HG03135 (cell line): ENCODE measurements at regions not wholly inside any gene's neighbourhood (a gene's known extent, or its start where the extent isn't known, plus 50 kb on each side); places are given as distances from the start of the nearest gene placed in this dataset.

Experiments
- ATAC-seq: cut with Tn5 transposase; IDR thresholded peaks from one replicate; pipeline ENCODE4 v1.9.1; 2021; ENCODE audit warnings: mild to moderate bottlenecking, moderate library complexity; ENCODE audit not compliant: unreplicated experiment

DNA sequence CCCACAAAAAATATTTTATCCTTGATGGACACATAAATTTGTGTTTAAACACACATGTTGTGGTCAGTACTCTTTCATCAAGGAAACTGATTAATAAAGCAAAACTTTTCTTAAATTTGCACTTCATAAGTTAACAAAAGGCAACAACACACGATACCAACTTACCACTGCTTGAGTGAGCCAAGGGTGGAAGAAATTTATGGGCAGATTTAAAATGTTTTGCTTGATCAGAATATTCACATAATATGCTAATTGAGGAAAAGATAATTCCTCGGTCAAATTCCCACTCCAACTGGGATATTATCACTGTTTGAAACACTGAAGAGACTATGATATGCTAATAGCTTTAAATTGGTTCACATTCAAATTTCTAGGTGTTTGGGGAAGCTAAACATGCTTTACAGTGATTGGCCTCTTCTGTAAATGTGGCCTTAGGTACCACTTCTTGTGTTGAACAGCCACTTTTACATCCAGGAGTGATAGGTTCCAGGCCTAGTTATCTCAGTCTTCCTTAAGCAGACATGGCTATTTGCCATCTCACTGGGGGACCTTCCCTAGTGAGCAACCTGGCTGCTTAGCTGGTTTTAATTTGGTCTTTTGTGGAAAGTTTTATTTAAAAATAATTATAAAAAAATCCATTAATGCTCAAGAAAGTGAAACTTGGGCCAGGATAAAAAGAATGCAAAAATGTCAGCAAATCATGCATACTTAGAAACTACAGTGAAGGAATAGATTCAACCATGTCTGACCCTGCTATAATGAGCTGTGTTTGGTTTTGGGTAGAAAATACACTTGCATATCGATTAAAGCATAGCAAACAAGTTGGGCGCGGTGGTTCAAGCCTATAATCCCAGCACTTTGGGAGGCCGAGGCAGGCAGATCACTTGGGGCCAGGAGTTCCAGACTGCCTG lies 221.2 kb upstream of the MAP3K7 start:
- ATAC-seq, result no peak

DNA sequence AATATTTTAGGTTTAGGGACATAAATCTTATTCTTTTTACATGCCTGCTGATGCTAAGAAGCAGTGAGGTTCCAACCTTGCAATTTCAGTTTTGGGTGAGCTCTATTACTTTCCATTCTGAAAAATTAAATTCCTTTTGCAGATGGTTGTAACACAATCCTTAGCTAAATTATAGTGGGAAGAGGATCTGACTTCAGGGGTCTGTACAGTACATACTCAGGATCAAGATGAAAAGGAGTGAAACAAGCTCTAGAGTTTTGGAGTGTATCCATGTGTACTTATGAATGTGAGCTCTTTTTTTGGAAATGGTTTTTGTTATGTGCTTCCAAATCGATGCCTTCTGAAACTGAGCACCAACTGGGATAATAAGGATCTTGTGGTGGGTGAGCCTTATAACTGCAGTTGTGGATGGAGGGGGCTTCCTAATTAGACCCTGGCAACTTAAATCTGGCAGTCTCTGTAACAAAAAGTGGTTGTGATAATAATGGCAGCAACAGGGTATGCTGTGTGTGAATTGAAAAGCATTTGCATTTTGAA lies 218.8 kb upstream of the MAP3K7 start:
- no peak for ATAC-seq

- no peak for ATAC-seq
Measured at GRCh38 chr6:90803956-90804355, 217.1 kb upstream of the MAP3K7 start.

GRCh38 chr6:90795078-90795477 lies 208.2 kb upstream of the MAP3K7 start:
- ATAC-seq, result no peak

DNA sequence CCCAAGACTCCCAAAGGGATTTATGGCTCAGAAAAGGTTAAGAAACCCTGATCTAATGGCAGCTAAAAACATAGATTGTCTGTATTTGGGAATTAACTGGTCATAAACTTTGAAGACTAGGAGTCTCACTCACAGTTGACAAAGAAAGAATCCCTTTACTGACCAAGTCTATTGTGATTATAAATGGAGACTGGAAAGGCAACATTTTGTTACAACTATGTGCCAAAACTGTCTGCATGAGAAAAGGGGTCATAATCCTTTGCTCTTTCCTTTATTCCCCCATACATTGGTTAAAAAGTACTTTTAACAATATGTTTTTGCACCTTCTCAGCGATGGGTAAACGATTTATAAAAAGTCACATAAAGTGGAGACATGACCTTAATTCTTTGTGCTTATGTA lies 206.9 kb upstream of the MAP3K7 start:
- no peak for ATAC-seq

DNA sequence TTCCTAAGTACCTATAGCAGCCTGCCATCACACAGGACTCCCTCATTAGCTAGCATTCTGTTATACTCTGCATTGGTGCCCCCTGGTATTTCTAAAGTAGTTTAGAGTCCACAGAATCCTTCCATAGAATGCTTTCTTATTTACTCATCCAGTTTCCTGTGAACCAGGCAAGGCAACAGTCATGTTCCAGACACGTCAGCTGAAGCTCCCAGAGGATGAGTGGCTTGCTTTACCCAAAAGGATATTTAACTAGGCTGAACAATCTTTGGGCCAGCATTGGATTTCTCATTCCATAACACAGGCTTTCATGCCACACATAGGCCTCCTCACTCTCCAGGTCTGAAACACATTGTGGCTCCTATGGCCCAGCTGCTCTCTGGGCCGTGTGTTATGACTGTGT lies 203.8 kb upstream of the MAP3K7 start:
- no peak for ATAC-seq

- ATAC-seq, result no peak
Measured at GRCh38 chr6:90790058-90790457, 203.2 kb upstream of the MAP3K7 start.

DNA sequence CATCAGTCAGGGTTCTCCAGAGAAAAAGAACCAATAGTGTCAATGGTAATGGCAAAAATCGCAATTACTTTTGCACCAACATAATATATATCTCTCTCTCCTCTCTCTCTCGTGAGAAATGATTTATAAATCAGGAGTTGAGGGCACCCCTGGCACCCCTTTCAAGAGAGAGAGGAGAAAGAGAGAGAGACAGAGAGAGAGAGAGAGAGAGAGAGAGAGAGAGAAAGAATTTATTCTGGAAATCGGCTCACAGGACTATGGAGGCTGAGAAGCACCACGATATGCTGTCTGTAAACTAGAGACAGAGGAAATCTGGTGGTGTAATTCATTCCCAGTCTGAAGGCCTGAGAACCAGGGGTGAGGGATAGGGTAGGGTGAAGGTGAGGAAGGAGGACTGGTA lies 201.9 kb upstream of the MAP3K7 start:
- ATAC-seq, result no peak

GRCh38 chr6:90787446-90787845 lies 200.6 kb upstream of the MAP3K7 start:
- no peak for ATAC-seq

- ATAC-seq, result no peak
Measured at GRCh38 chr6:90780778-90781177, 193.9 kb upstream of the MAP3K7 start.

DNA sequence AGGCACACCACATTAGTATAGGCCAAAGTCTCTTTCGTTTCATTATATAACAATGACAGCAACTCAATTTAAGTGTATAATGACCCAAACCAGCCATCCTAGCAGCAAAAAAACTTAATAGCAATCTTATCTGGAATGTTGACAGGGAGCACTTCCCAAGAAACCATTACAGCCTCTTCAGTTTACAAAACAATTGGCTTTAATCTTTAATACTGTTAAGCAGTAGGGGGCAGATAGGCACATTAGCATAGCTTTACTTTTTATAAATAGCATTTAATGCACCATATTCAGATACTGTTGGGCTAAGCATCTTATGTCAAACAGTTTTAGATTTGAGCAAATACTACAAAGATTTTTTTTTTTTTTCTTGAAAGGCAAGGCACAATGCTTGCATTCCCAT lies 193.3 kb upstream of the MAP3K7 start:
- no peak for ATAC-seq

- no peak for ATAC-seq
Measured at GRCh38 chr6:90778417-90779203, 191.7 kb upstream of the MAP3K7 start.

- ATAC-seq, result no peak
Measured at GRCh38 chr6:90770778-90771177, 183.9 kb upstream of the MAP3K7 start.

- no peak for ATAC-seq
Measured at GRCh38 chr6:90765895-90766294, 179.0 kb upstream of the MAP3K7 start.

DNA sequence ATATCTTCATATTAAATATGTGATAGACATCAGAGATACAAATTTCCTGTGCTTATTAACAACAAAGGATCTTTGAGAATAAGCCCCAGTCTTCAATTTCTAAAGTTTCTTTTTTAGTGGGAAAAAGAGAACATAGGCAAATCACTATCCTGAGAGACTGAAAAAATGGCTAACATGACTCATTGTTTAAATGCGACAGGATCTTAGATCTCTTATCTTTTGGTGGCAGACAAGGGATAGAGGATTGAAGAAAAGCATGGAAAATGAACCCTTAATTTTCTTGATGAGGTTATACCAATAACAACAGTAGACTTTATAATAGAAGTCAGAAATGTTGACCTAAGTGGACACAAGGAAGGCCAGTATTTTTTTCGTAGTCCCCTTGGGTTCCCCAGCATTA lies 178.6 kb upstream of the MAP3K7 start:
- ATAC-seq, result no peak

GRCh38 chr6:90764001-90764400 lies 177.1 kb upstream of the MAP3K7 start:
- no peak for ATAC-seq

DNA sequence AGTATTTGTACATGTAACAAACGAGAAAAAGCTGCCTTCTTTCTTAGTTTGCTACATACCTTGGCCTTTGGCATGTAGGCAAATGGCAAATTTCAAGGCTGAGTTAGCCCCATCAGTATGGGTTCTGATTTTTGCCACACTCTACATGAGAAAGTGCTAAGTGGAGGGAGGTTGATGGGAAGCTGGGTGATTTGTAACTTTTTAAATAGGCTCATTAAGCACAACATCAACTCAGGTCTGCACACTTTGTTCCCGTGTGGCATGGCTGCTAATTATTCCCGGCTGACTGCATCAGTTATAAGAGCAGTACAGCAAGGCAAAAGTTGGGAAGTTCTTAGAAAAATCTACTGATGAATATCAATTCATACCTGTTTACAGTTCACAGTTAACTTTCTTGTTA lies 172.8 kb upstream of the MAP3K7 start:
- no peak for ATAC-seq

GRCh38 chr6:90758741-90759140 lies 171.9 kb upstream of the MAP3K7 start:
- ATAC-seq, result no peak

DNA sequence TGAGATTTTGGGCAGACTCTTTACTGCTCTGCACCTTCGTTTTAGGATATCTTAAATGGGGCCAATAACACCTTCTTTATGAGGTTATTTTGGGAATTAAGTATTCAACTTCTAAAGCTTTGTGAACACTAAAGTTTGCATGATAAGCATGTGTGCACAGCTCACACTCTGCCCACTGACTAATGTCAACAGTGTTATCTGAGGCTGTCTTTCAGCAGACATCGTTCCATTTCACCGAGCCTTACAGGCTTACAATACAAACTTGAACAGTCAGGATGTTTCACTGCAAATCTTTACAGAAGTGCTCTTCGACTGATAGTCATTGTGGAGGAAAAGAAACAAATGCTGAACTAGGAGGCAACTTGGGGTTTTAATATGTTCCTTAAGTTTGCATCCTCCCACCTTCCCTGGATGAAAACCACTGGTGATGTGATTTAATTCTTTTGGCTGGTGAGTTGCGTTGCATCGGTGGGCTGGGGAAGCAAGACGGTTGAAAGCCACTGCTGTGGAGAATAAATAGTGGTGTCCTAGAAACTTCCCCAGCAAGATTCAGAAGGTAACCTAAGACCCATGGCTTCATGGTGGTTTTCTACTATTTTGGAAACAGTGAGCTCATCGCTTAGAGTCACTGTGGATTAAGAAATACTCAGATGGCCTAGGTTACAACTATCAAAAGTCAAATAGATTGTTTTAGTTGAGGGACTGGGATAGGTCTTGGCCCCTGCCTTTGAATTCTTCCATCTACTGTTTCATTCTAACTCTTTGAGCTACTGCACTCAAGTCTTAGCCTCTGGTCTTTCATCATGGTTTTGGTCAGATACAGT lies 167.2 kb upstream of the MAP3K7 start:
- ATAC-seq, result no peak

DNA sequence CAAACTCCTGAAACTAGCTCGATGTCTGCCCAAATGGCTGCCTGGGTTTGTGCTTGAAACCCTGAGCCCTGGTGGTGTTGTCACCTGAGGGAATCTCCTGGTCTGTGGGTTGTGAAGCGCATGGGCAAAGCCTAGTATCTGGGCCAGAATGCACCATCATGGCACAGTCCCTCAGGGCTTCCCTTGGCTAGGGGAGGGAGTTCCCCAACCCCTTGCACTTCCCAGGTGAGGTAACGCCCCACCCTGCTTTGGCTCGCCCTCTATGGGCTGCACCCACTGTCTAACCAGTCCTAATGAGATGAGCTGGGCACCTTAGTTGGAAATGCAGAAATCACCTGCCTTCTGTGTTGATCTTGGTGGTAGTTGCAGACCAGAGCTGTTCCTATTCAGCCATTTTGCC lies 152.9 kb upstream of the MAP3K7 start:
- ATAC-seq, result no peak

DNA sequence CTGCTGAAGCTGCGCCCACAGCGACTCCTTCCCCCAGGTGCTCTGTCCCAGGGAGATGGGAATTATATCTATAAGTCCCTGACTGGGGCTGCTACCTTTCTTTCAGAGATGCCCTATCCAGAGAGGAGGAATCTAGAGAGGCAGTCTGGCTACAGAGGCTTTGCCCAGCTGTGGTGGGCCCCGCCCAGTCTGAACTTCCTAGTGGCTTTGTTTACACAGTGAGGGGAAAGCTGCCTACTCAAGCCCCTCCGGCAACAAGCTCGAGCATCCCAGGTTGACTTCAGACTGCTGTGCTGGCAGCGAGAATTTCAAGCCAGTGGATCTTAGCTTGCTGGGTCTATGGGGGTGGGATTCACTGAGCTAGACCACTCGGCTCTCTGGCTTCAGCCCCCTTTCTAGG lies 152.5 kb upstream of the MAP3K7 start:
- no peak for ATAC-seq
